Daoy (cell line): ENCODE measurements at regions not wholly inside any gene's neighbourhood (a gene's known extent, or its start where the extent isn't known, plus 50 kb on each side); places are given as distances from the start of the nearest gene placed in this dataset.
"Not testable (repeated sequence)": the region's sequence is repeated elsewhere in the genome, so short reads cannot be mapped to it uniquely, and the experiment has no call there.

Source experiments
- DNase-seq: peaks from one replicate; pipeline ENCODE4 v3.0.0-alpha.2; 2015; ENCODE audit warnings: low read depth

GRCh38 chr2:84052043-84052442 is 407.0 kb downstream of the SUCLG1 start:
- DNase-seq = no peak

GRCh38 chr2:84048964-84049363 is 410.1 kb downstream of the SUCLG1 start:
- no peak for DNase-seq

- no peak for DNase-seq
Measured at GRCh38 chr2:84041506-84041905, 417.6 kb downstream of the SUCLG1 start.

GRCh38 chr2:84040281-84040680 is 418.8 kb downstream of the SUCLG1 start:
- DNase-seq = no peak

GRCh38 chr2:84038866-84039265 is 420.2 kb downstream of the SUCLG1 start:
- no peak for DNase-seq

- no peak for DNase-seq
Measured at GRCh38 chr2:84033347-84033974, 425.6 kb downstream of the SUCLG1 start.

GRCh38 chr2:84031312-84032050 is 427.6 kb downstream of the SUCLG1 start:
- DNase-seq = no peak

GRCh38 chr2:84029903-84030575 is 429.0 kb downstream of the SUCLG1 start:
- DNase-seq = no peak

- no peak for DNase-seq
Measured at GRCh38 chr2:84026818-84027217, 432.3 kb downstream of the SUCLG1 start.

GRCh38 chr2:84022810-84023431 is 436.2 kb downstream of the SUCLG1 start:
- DNase-seq = no peak

- DNase-seq = no peak
Measured at GRCh38 chr2:84017010-84017409, 442.1 kb downstream of the SUCLG1 start.

GRCh38 chr2:84016183-84016582 is 442.9 kb downstream of the SUCLG1 start:
- no peak for DNase-seq

GRCh38 chr2:83997889-83998288 is 461.2 kb downstream of the SUCLG1 start:
- DNase-seq = no peak

- no peak for DNase-seq
Measured at GRCh38 chr2:83994633-83995179, 464.4 kb downstream of the SUCLG1 start.

GRCh38 chr2:83993873-83994632 is 465.0 kb downstream of the SUCLG1 start:
- no peak for DNase-seq

- DNase-seq = no peak
Measured at GRCh38 chr2:83991992-83992391, 467.1 kb downstream of the SUCLG1 start.

- DNase-seq = no peak
Measured at GRCh38 chr2:83990636-83991035, 468.4 kb downstream of the SUCLG1 start.

GRCh38 chr2:83976628-83977027 is 482.5 kb downstream of the SUCLG1 start:
- not testable (repeated sequence) for DNase-seq

- DNase-seq = no peak
Measured at GRCh38 chr2:83972128-83972527, 487.0 kb downstream of the SUCLG1 start.

GRCh38 chr2:83971547-83971946 is 487.5 kb downstream of the SUCLG1 start:
- no peak for DNase-seq

GRCh38 chr2:83970217-83970929 is 488.7 kb downstream of the SUCLG1 start:
- no peak for DNase-seq
